IPS DF 6.9 (cell line): ENCODE measurements at regions not wholly inside any gene's neighbourhood (a gene's known extent, or its start where the extent isn't known, plus 50 kb on each side); places are given as distances from the start of the nearest gene placed in this dataset.

Experiments
- DNase-seq: peaks from one replicate; pipeline ENCODE4 v3.0.0-alpha.2; 2013; ENCODE audit warnings: low read depth, low spot score
- H3K27ac ChIP-seq: one replicate; pipeline ENCODE4 v1.5.1; 2013; ENCODE audit warnings: low read length, control low read depth
- H3K27me3 ChIP-seq: 2 replicates; pipeline ENCODE4 v1.6.1; 2013; ENCODE audit warnings: mild to moderate bottlenecking, low read length; ENCODE audit not compliant: control insufficient read depth, insufficient read depth
- H3K36me3 ChIP-seq: 2 replicates; pipeline ENCODE4 v1.6.1; 2013; ENCODE audit warnings: low read length; ENCODE audit not compliant: control insufficient read depth, insufficient read depth
- H3K4me1 ChIP-seq: 2 replicates; pipeline ENCODE4 v1.6.1; 2013; ENCODE audit warnings: low read length; ENCODE audit not compliant: control insufficient read depth, insufficient read depth
- H3K4me3 ChIP-seq: 2 replicates; pipeline ENCODE4 v1.5.1; 2013; ENCODE audit warnings: mild to moderate bottlenecking, low read length
- H3K9me3 ChIP-seq: 2 replicates; pipeline ENCODE4 v1.6.1; 2013; ENCODE audit warnings: low read length, inconsistent platforms; ENCODE audit not compliant: control insufficient read depth, insufficient read depth
- WGBS: extraction: QIAGEN DNeasy Blood & Tissue Kit; methylation state at CpG from one replicate; pipeline ENCODE4 v1.1.7; 2013; ENCODE audit warnings: mixed read lengths, missing lambda C conversion rate; ENCODE audit not compliant: insufficient read length, insufficient coverage; 5-methylcytosine and 5-hydroxymethylcytosine counted together

DNA sequence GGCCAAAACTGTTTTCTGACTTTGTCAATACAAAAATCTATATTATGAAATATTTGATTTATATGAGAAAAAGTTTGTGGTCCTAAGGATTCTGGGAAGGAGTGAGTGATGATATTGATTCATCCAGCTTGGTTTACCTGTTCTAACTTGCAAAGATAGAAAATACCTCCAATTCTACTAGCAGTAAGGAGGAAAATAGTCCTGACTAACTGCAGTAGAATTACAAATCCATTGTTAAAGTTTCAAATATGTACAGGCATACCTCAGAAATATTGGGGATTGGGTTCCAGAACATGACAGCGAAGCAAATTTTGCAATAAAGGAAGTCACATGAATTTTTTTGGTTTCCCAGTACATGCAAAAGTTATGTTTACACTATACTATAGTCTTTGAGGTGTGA, 158.8 kb upstream of the CYRIA start:
- Histone ChIP-seq H3K27me3 (no peaks in the 10 kb centered on the region), H3K4me3 (no peak overlapping the region), H3K27ac (no peak overlapping the region), H3K36me3 (no peaks in the 10 kb centered on the region), H3K4me1 (no peaks in the 10 kb centered on the region), H3K9me3 (no peaks in the 10 kb centered on the region)
- WGBS, result no CpG with 5 or more reads among the region's 1 CpG
- DNase-seq, result no peak

GRCh38 chr2:16821692-16822091, 156.1 kb upstream of the CYRIA start:
- H3K36me3 ChIP-seq, result no peaks in the 10 kb centered on the region
- no peaks in the 10 kb centered on the region for H3K27me3 ChIP-seq
- DNase-seq, result no peak
- no peak overlapping the region for H3K27ac ChIP-seq
- no peaks in the 10 kb centered on the region for H3K4me1 ChIP-seq
- H3K4me3 ChIP-seq, result no peak overlapping the region
- 100% methylated on average over 1 of the region's 2 CpGs for WGBS
- no peaks in the 10 kb centered on the region for H3K9me3 ChIP-seq

DNA sequence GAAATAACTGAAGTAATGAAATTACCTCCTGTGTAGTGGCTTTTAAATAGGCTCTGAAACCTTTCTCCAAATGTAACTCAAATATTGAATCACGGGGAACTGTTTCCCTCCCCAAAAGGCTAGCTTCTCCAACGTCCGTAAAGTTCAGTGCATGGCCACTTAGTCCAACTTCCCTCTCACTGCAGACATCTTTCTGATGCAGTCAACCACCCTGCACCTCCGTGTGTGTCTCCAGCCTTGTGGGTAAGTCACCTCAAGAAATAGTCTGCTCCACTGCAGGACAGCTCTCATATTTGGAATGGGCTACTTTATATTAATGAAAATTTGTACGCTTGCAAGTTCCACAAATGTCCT, 152.5 kb upstream of the CYRIA start:
- no peaks in the 10 kb centered on the region for H3K36me3 ChIP-seq
- DNase-seq, result no peak
- H3K9me3 ChIP-seq, result no peaks in the 10 kb centered on the region
- H3K4me3 ChIP-seq, result no peak overlapping the region
- H3K27ac ChIP-seq, result no peak overlapping the region
- no CpG with 5 or more reads among the region's 5 CpGs for WGBS
- H3K27me3 ChIP-seq, result no peaks in the 10 kb centered on the region
- no peaks in the 10 kb centered on the region for H3K4me1 ChIP-seq

GRCh38 chr2:16817305-16818202, 151.9 kb upstream of the CYRIA start:
- no CpG with 5 or more reads among the region's 3 CpGs for WGBS

DNA sequence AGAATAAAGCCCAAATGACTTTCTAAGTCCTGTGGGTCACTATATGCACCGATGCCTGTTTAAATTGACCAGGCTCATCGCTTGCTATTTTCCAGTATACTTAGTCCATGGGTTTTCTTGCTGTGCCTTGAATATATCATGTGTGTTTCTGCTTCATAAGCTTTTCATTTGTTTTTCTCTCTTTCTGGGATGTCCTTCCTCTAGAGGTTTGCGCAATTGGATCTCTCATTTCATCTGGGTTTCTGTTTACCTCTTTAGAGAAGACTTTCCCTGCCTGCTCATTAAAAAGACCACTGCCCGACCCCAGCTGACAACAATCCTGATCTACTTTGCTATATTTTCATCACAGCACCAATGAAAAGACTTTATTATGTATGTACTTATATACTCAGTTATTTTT, 150.9 kb upstream of the CYRIA start:
- no CpG with 5 or more reads among the region's 4 CpGs for WGBS
- no peaks in the 10 kb centered on the region for H3K36me3 ChIP-seq

More at GRCh38 chr2:16817305-16818202, 151.9 kb upstream of the CYRIA start:
- Histone ChIP-seq H3K9me3 (no peaks in the 10 kb centered on the region), H3K36me3 (no peaks in the 10 kb centered on the region), H3K27me3 (no peaks in the 10 kb centered on the region), H3K27ac (no peak overlapping the region), H3K4me3 (no peak overlapping the region), H3K4me1 (no peaks in the 10 kb centered on the region)
- no peak for DNase-seq

DNA sequence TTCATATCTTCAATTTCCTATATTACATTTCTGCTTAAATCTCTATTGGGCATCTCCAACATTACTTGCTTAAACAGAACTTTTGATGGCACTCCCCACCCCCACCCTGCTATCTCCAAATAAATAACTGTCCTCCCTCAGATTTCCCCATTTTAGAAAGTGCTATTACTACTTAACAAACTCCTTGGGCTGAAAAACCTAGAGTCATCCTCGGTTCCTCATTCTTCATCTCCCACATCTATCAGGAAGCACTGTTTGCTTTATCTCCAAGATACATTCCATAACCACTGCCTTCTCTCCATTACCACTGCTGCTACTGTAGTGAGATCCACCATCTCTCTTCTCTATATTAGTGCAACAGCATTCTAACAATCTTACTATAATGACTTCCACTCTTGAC, 150.4 kb upstream of the CYRIA start:
- H3K27me3 ChIP-seq, result no peaks in the 10 kb centered on the region
- no peaks in the 10 kb centered on the region for H3K4me1 ChIP-seq
- no peak for DNase-seq
- WGBS, result no CpG with 5 or more reads among the region's 1 CpG
- no peak overlapping the region for H3K4me3 ChIP-seq
- H3K9me3 ChIP-seq, result no peaks in the 10 kb centered on the region
- H3K36me3 ChIP-seq, result no peaks in the 10 kb centered on the region
- no peak overlapping the region for H3K27ac ChIP-seq

More for the DNA sequence above, 150.9 kb upstream of the CYRIA start:
- H3K9me3 ChIP-seq, result no peaks in the 10 kb centered on the region
- no peaks in the 10 kb centered on the region for H3K4me1 ChIP-seq
- no peak for DNase-seq
- H3K4me3 ChIP-seq, result no peak overlapping the region
- H3K27me3 ChIP-seq, result no peaks in the 10 kb centered on the region
- no peak overlapping the region for H3K27ac ChIP-seq

DNA sequence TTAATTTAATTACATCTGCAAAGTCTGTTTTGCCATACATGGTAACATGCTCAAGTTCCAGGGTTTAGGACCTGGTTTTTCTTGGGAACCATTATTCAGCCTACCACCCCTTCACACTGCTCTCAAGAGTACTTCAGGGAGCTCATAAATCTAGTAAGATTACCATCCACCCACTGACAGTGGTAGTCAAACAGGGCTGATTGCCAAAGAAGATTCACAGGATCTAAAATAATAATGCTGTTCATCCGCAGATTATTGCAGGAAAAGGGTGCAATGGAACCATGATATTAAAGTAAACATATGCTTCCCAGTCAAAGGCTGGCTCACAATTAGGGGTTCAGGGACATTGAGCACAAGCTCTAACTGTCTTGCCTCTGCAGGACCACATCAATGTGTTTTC, 148.0 kb upstream of the CYRIA start:
- Histone ChIP-seq H3K9me3 (no peaks in the 10 kb centered on the region), H3K27ac (no peak overlapping the region), H3K4me3 (no peak overlapping the region), H3K4me1 (no peaks in the 10 kb centered on the region), H3K27me3 (no peaks in the 10 kb centered on the region), H3K36me3 (no peaks in the 10 kb centered on the region)
- WGBS, result no CpG with 5 or more reads among the region's 1 CpG
- DNase-seq, result no peak

GRCh38 chr2:16798472-16798871, 132.8 kb upstream of the CYRIA start:
- DNase-seq, result no peak
- Histone ChIP-seq H3K4me1 (no peaks in the 10 kb centered on the region), H3K27me3 (no peaks in the 10 kb centered on the region), H3K4me3 (no peak overlapping the region), H3K27ac (no peak overlapping the region), H3K36me3 (no peaks in the 10 kb centered on the region), H3K9me3 (no peaks in the 10 kb centered on the region)
- WGBS, result no CpG with 5 or more reads among the region's 2 CpGs

DNA sequence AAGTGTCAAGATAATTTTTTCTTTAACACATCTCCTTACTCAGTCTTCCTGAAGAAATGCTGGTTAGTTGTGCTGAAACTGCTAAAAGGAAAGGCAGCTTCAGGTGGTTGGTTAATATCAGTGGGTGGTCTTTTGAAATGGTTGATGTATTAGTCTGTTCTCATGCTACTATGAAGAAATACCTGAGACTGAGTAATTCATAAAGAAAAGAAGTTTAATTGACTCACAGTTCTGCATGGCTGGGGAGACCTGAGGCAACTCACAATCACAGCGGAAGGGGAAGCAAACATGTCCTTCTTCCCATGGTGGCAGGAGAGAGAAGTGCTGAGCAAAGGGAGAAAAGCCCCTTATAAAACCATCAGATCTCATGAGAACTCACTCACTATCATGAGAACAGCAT, 125.9 kb upstream of the CYRIA start:
- WGBS, result no CpG with 5 or more reads among the region's 1 CpG
- H3K4me1 ChIP-seq, result no peaks in the 10 kb centered on the region
- DNase-seq, result no peak

DNA sequence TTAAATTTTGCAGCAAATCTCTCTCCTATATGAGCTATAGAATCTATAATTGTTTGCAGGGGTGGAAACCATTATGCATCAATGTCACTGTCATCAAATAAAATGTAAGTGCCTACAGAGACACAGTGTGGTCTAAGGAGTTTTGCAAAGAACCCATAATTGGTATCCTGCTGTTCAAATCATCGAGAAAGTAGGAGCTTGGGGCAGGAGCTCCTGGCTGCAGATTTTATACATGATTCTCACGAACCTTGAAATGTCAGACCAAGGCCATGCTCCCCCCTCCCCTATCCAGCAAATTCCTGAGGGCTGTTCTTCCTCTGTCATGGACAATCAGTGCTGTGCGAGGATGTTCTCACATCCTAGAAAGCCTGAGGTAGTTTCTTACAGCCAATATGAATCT, 119.5 kb upstream of the CYRIA start:
- DNase-seq, result no peak
- no peaks in the 10 kb centered on the region for H3K9me3 ChIP-seq
- H3K27ac ChIP-seq, result no peak overlapping the region
- no peaks in the 10 kb centered on the region for H3K36me3 ChIP-seq
- WGBS, result no CpG with 5 or more reads among the region's 3 CpGs
- H3K4me1 ChIP-seq, result no peaks in the 10 kb centered on the region
- no peaks in the 10 kb centered on the region for H3K27me3 ChIP-seq
- no peak overlapping the region for H3K4me3 ChIP-seq

More for the DNA sequence above, 125.9 kb upstream of the CYRIA start:
- Histone ChIP-seq H3K27me3 (no peaks in the 10 kb centered on the region), H3K4me3 (no peak overlapping the region), H3K27ac (no peak overlapping the region), H3K9me3 (no peaks in the 10 kb centered on the region; the same call in 1 of the 2 replicates), H3K36me3 (no peaks in the 10 kb centered on the region)

GRCh38 chr2:16784652-16785051, 119.0 kb upstream of the CYRIA start:
- Histone ChIP-seq H3K4me3 (no peak overlapping the region), H3K27ac (no peak overlapping the region), H3K27me3 (no peaks in the 10 kb centered on the region), H3K36me3 (no peaks in the 10 kb centered on the region), H3K9me3 (no peaks in the 10 kb centered on the region), H3K4me1 (no peaks in the 10 kb centered on the region)
- DNase-seq, result no peak
- WGBS, result no CpG with 5 or more reads among the region's 3 CpGs
